GM12878 (cell line): ENCODE measurements at regions not wholly inside any gene's neighbourhood (a gene's known extent, or its start where the extent isn't known, plus 50 kb on each side); places are given as distances from the start of the nearest gene placed in this dataset.

Experiments
- ATAC-seq: fragments of 200-7000 bp; cut with Tn5 transposase; 3 replicates; pipeline ENCODE4 v1.9.1; 2020; ENCODE audit warnings: mild to moderate bottlenecking, moderate library complexity
- BruUV-seq: library from RNA; stranded (reverse); fragments of 400-500 nt; replicated peaks from 2 replicates; lab custom pipeline; 2021; lab: Mats Ljungman, UMichigan
- CTCF ChIA-PET: fragments of 300-600 bp; sonication (Branson Sonifier 250); formaldehyde crosslinking; extraction: SDS; loops from one replicate; lab custom pipeline; 2021; ENCODE audit warnings: inconsistent platforms; lab: Yijun Ruan, JAX
- POLR2A ChIA-PET: fragments of 350-600 bp; formaldehyde crosslinking; extraction: SDS; loops from one replicate; lab custom pipeline; 2021; ENCODE audit warnings: inconsistent platforms; lab: Charles Lee
- RAD21 ChIA-PET: fragments of 300-600 bp; sonication (Branson Sonifier 250); formaldehyde crosslinking; loops from one replicate; lab custom pipeline; 2023; ENCODE audit warnings: antibody characterized with exemption; ENCODE audit not compliant: unreplicated experiment; lab: Charles Lee
- SMC1A ChIA-PET: fragments of 300-600 bp; sonication (Branson Sonifier 250); formaldehyde crosslinking; loops from one replicate; lab custom pipeline; 2023; ENCODE audit not compliant: unreplicated experiment, uncharacterized antibody; lab: Charles Lee
- DNase-seq: peaks from one replicate; pipeline ENCODE4 v3.0.0-alpha.2; 2011; ENCODE audit warnings: low read depth, low spot score
- FAIRE-seq: peaks from 3 replicates; lab custom pipeline; 2011; peaks lifted over from hg19 to GRCh38; lab: Jason Lieb, UNC
- H2AFZ ChIP-seq: 2 replicates; pipeline ENCODE4 v1.6.0; 2011; ENCODE audit warnings: low read depth, low read length, control low read depth; ENCODE audit not compliant: control insufficient read depth
- H3K27ac ChIP-seq: 2 replicates; pipeline ENCODE4 v1.5.1; 2011; ENCODE audit warnings: control low read depth; ENCODE audit not compliant: control insufficient read depth, insufficient read depth
- H3K27me3 ChIP-seq, 2 experiments: replicated peaks in 1 of 2; 2 replicates each; pipeline versions ENCODE4 v1.6.0 to v1.6.1; 2011; ENCODE audit warnings: low read length in 1 of 2; ENCODE audit not compliant: control insufficient read depth in 2 of 2, insufficient read depth in 2 of 2
- H3K36me3 ChIP-seq, 2 experiments: 2 replicates each; pipeline ENCODE4 v1.5.1; 2011; ENCODE audit warnings: low read length in 1 of 2; ENCODE audit not compliant: control insufficient read depth in 2 of 2, insufficient read depth in 2 of 2
- H3K4me1 ChIP-seq: 2 replicates; pipeline ENCODE4 v1.6.1; 2011; ENCODE audit warnings: mild to moderate bottlenecking, low read length, moderate library complexity, mixed read lengths; ENCODE audit not compliant: control insufficient read depth, insufficient read depth
- H3K4me2 ChIP-seq: 2 replicates; pipeline ENCODE4 v1.6.0; 2011; ENCODE audit warnings: control low read depth; ENCODE audit not compliant: control insufficient read depth, insufficient read depth
- H3K4me3 ChIP-seq: fragments of 200-600 bp; sonication (generic); 2 replicates; pipeline ENCODE4 v1.5.1; 2016
- H3K79me2 ChIP-seq: 2 replicates; pipeline ENCODE4 v1.6.0; 2011; ENCODE audit warnings: low read length; ENCODE audit not compliant: control insufficient read depth, insufficient read depth
- H3K9ac ChIP-seq: 2 replicates; pipeline ENCODE4 v1.8.0; 2011; ENCODE audit warnings: low read length, control low read depth, mixed read lengths; ENCODE audit not compliant: control insufficient read depth, insufficient read depth
- H3K9me3 ChIP-seq: replicated peaks from 3 replicates; pipeline ENCODE4 v1.5.1; 2011; ENCODE audit warnings: mild to moderate bottlenecking, low read length; ENCODE audit not compliant: control insufficient read depth, insufficient read depth
- H4K20me1 ChIP-seq: 2 replicates; pipeline ENCODE4 v1.6.0; 2011; ENCODE audit not compliant: control insufficient read depth, insufficient read depth
- CTCF ChIP-seq, 3 experiments: IDR thresholded peaks in 2 of 3; conservative IDR thresholded peaks in 1 of 3; 2 replicates each; pipeline ENCODE4 v1.5.1; 2011; ENCODE audit warnings: low read depth in 3 of 3, low read length in 3 of 3, mild to moderate bottlenecking in 3 of 3, control low read depth in 2 of 3, moderate library complexity in 2 of 3, inconsistent platforms in 1 of 3, mixed read lengths in 1 of 3; ENCODE audit not compliant: control insufficient read depth in 2 of 3, insufficient read depth in 1 of 3; ENCODE audit errors: extremely low read depth in 1 of 3
- JUNB ChIP-seq: IDR thresholded peaks from 2 replicates; pipeline ENCODE4 v1.6.1; 2016; ENCODE audit warnings: antibody characterized with exemption, mild to moderate bottlenecking
- NRF1 ChIP-seq: conservative IDR thresholded peaks from 2 replicates; pipeline ENCODE4 v1.6.1; 2011; ENCODE audit warnings: mild to moderate bottlenecking, low read depth, low read length, improper control_type of control experiment
- PRDM15 ChIP-seq: fragments of 450-650 bp; formaldehyde crosslinking; IDR thresholded peaks from 2 replicates; pipeline ENCODE4 v1.4.0; 2020; ENCODE audit warnings: mild to moderate bottlenecking, moderate library complexity
- SREBF2 ChIP-seq: IDR thresholded peaks from 2 replicates; pipeline ENCODE4 v1.6.1; 2012; ENCODE audit warnings: mild to moderate bottlenecking, low read length
- STAT3 ChIP-seq: IDR thresholded peaks from 2 replicates; pipeline ENCODE4 v1.6.1; 2011; ENCODE audit warnings: low read depth, low read length, improper control_type of control experiment
- ZBTB33 ChIP-seq: fragments of 450-650 bp; IDR thresholded peaks from 2 replicates; pipeline ENCODE4 v1.6.1; 2017; ENCODE audit warnings: mild to moderate bottlenecking
- ZNF24 ChIP-seq: fragments of 450-650 bp; IDR thresholded peaks from 2 replicates; pipeline ENCODE4 v1.6.1; 2017; ENCODE audit warnings: antibody characterized with exemption, mild to moderate bottlenecking
- WGBS: methylation state at CpG from one replicate; pipeline ENCODE4 v1.1.6; 2016; ENCODE audit warnings: low lambda C conversion rate; ENCODE audit not compliant: insufficient replicate concordance, insufficient coverage; ENCODE audit errors: missing lambda C conversion rate; 5-methylcytosine and 5-hydroxymethylcytosine counted together
- in situ Hi-C: fragments of 300-500 bp; cut with MboI; formaldehyde crosslinking; loops from 9 replicates; pipeline ENCODE4 v1.14.3; 2018; ENCODE audit warnings: mixed read lengths
- intact Hi-C: fragments of 100-400 bp; cut with micrococcal nuclease; formaldehyde crosslinking; loops from one replicate; pipeline ENCODE4 v1.14.2; 2022; ENCODE audit not compliant: unreplicated experiment
- TF ChIP-seq, protein P1 (sequence below): IDR thresholded peaks from 2 replicates; pipeline ENCODE4 v1.6.1; 2011; ENCODE audit warnings: low read depth, mild to moderate bottlenecking, low read length, moderate library complexity, borderline replicate concordance; ENCODE audit errors: extremely low read depth

DNA sequence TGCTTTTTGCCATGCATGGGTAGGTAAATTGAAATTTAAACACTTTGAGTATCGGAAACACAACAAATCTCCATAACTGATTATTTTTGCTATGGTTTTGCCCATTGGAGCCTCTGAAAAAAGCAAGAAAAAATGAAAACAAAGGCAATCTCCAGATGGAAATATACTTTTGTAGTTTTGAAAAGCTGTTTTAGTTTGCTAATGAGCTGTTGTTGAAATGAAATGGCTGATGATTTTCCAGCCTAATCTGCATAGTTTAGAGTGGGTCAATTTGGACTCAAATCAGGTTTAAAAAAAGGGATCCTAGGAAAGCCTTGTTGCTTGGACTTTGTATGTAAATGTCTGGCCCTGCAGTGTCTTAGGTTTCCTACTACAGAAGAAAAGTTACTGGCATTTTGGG, 285.8 kb downstream of the CAAP1 start:
- BruUV-seq = no TSS peak
- RAD21 ChIA-PET = no interaction called here
- Histone ChIP-seq H4K20me1 (no peaks in the 10 kb centered on the region), H3K27ac (no peak overlapping the region), H3K4me3 (no peak overlapping the region), H3K4me1 (no peaks in the 10 kb centered on the region), H3K27me3 (no peaks in the 10 kb centered on the region), H3K9ac (no peak overlapping the region), H3K4me2 (no peak overlapping the region), H2AFZ (no peak overlapping the region), H3K79me2 (no peaks in the 10 kb centered on the region), H3K36me3 (no peaks in the 10 kb centered on the region), H3K9me3 (no peaks in the 10 kb centered on the region)
- intact Hi-C loops (no loop called here), in situ Hi-C loops (loop anchor here (10.0 kb wide), 1 partner anchor 642 kb away; no protein-coding TSS in a partner anchor)
- SMC1A ChIA-PET = interaction anchor here (1.3 kb wide), 1 partner anchor 10 kb away, joined by 5 read pairs; no protein-coding TSS in a partner anchor
- 33% methylated on average over 1 of the region's 1 CpG for WGBS
- DNase-seq = no peak
- no peak for ATAC-seq
- POLR2A ChIA-PET = no interaction called here
- CTCF ChIA-PET = interaction anchor here (1.1 kb wide), 1 partner anchor 50 kb away, joined by 4 read pairs; no protein-coding TSS in a partner anchor
- no peak for FAIRE-seq
- no peak for TF ChIP-seq CTCF (IDR thresholded peaks at IDR 0.05 in 2 of 3, conservative IDR thresholded peaks at IDR 0.05 in 1 of 3; ENCODE audit: control insufficient read depth in 2 of 3, extremely low read depth in 1 of 3, insufficient read depth in 1 of 3, low read depth in 3 of 3, low read length in 3 of 3)
- TF ChIP-seq SREBF2 = no peak

- no peaks in the 10 kb centered on the region for H3K79me2 ChIP-seq
- BruUV-seq = no TSS peak
- H3K4me3 ChIP-seq = no peak overlapping the region
- H4K20me1 ChIP-seq = no peaks in the 10 kb centered on the region
- DNase-seq (no peak), FAIRE-seq (no peak), ATAC-seq (no peak)
- H3K4me1 ChIP-seq = no peaks in the 10 kb centered on the region
- H3K9ac ChIP-seq = no peak overlapping the region
- no peak overlapping the region for H3K4me2 ChIP-seq
- H3K27ac ChIP-seq = no peak overlapping the region
- H3K9me3 ChIP-seq = no peaks in the 10 kb centered on the region
- no peak overlapping the region for H2AFZ ChIP-seq
- intact Hi-C loops = no loop called here
- H3K27me3 ChIP-seq = no peaks in the 10 kb centered on the region
- POLR2A ChIA-PET = no interaction called here
- CTCF ChIA-PET = no interaction called here
- in situ Hi-C loops = loop anchor here (10.0 kb wide), 1 partner anchor 641 kb away; no protein-coding TSS in a partner anchor
- 6% methylated on average over 1 of the region's 1 CpG for WGBS
- RAD21 ChIA-PET = no interaction called here
- SMC1A ChIA-PET = no interaction called here
- H3K36me3 ChIP-seq = no peaks in the 10 kb centered on the region
- TF ChIP-seq STAT3 (no peak), JUNB (no peak), PRDM15 (CRISPR knock-in tag) (no peak), ZNF24 (no peak), ZBTB33 (no peak), NRF1 (no peak)
- TF ChIP-seq, protein P1, sequence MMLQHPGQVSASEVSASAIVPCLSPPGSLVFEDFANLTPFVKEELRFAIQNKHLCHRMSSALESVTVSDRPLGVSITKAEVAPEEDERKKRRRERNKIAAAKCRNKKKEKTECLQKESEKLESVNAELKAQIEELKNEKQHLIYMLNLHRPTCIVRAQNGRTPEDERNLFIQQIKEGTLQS = no peak
Measured at GRCh38 chr9:26605367-26605766, 287.2 kb downstream of the CAAP1 start.
